A673 (cell line): ENCODE measurements at regions not wholly inside any gene's neighbourhood (a gene's known extent, or its start where the extent isn't known, plus 50 kb on each side); places are given as distances from the start of the nearest gene placed in this dataset.

ENCODE experiments used
- BruUV-seq: library from RNA; stranded (reverse); fragments of 400-500 nt; replicated peaks from 2 replicates; lab custom pipeline; 2021; lab: Mats Ljungman, UMichigan
- CTCF ChIA-PET: fragments of 300-600 bp; sonication (Branson Sonifier 250); formaldehyde crosslinking; loops from one replicate; lab custom pipeline; 2022; ENCODE audit warnings: antibody characterized with exemption; lab: Charles Lee
- POLR2A ChIA-PET: fragments of 300-600 bp; sonication (Branson Sonifier 250); formaldehyde crosslinking; loops from one replicate; lab custom pipeline; 2022; ENCODE audit warnings: antibody characterized with exemption; ENCODE audit not compliant: low non-redundant PET; lab: Charles Lee
- DNase-seq: peaks from one replicate; pipeline ENCODE4 v3.0.0-alpha.2; 2015; ENCODE audit warnings: low spot score
- H3K27ac ChIP-seq: fragments of 200-600 bp; sonication (generic); 2 replicates; pipeline ENCODE4 v1.5.1; 2016; ENCODE audit warnings: mixed run types, low read depth, mild to moderate bottlenecking, mixed read lengths, antibody characterized with exemption, low read length; ENCODE audit not compliant: poor library complexity, severe bottlenecking
- H3K27me3 ChIP-seq: fragments of 200-600 bp; sonication (generic); replicated peaks from 2 replicates; pipeline ENCODE4 v1.6.1; 2017; ENCODE audit warnings: mixed run types, low read depth, mild to moderate bottlenecking, mixed read lengths, antibody characterized with exemption, low read length; ENCODE audit not compliant: insufficient read depth, poor library complexity
- H3K36me3 ChIP-seq: fragments of 200-600 bp; sonication (generic); 2 replicates; pipeline ENCODE4 v1.6.1; 2016; ENCODE audit warnings: mixed run types, mild to moderate bottlenecking, mixed read lengths, antibody characterized with exemption, low read length; ENCODE audit not compliant: insufficient read depth, poor library complexity, severe bottlenecking
- H3K4me1 ChIP-seq: fragments of 200-600 bp; sonication (generic); 2 replicates; pipeline ENCODE4 v1.6.1; 2017; ENCODE audit warnings: mixed run types, mild to moderate bottlenecking, mixed read lengths, antibody characterized with exemption, low read length; ENCODE audit not compliant: insufficient read depth, poor library complexity, severe bottlenecking
- H3K4me3 ChIP-seq: fragments of 200-600 bp; sonication (generic); 2 replicates; pipeline ENCODE4 v1.5.1; 2016; ENCODE audit warnings: low read depth, mixed run types, mild to moderate bottlenecking, mixed read lengths, low read length; ENCODE audit not compliant: poor library complexity, severe bottlenecking
- H3K9me3 ChIP-seq: fragments of 200-600 bp; sonication (generic); 2 replicates; pipeline ENCODE4 v1.6.1; 2016; ENCODE audit warnings: mixed run types, low read depth, mild to moderate bottlenecking, mixed read lengths, antibody characterized with exemption, low read length; ENCODE audit not compliant: poor library complexity, severe bottlenecking
- EZH2 ChIP-seq: fragments of 200-600 bp; sonication (generic); IDR thresholded peaks from 2 replicates; pipeline ENCODE4 v1.6.1; 2017; ENCODE audit warnings: borderline replicate concordance, low read depth, mild to moderate bottlenecking, mixed read lengths, antibody characterized with exemption, low read length; ENCODE audit not compliant: poor library complexity, severe bottlenecking
- intact Hi-C: fragments of 100-400 bp; cut with micrococcal nuclease; formaldehyde crosslinking; loops from one replicate; pipeline ENCODE4 v1.10.0; 2022; ENCODE audit not compliant: unreplicated experiment
- TF ChIP-seq, protein P1 (sequence below): fragments of 300-800, 200-600 bp; sonication (generic); conservative IDR thresholded peaks from 2 replicates; pipeline ENCODE4 v1.5.1; 2017; ENCODE audit warnings: low read depth, mild to moderate bottlenecking, antibody characterized with exemption, low read length, moderate library complexity, mixed read lengths

DNA sequence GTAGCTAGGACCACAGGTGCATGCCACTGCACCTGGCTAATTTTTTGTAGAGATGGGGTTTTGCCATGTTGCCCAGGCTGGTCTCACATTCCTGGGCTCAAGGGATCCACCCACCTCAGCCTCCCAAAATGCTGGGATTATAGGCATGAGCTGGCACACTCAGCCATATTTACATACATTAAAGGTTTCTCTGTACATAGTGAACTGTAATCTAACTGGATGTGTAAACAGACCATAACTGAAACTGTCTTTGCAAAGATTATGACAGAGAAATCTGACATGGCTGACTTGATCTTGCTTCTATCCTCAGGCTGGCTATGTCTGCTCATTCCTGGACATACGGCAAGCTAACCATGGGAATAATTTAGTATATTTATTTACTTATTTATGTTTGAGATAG, 139.2 kb upstream of the XPO1 start:
- no peak overlapping the region for H3K4me3 ChIP-seq
- H3K4me1 ChIP-seq = no peaks in the 10 kb centered on the region
- BruUV-seq = no TSS peak
- H3K27me3 ChIP-seq = no peaks in the 10 kb centered on the region
- no peak overlapping the region for H3K27ac ChIP-seq
- H3K36me3 ChIP-seq = no peaks in the 10 kb centered on the region
- POLR2A ChIA-PET = no interaction called here
- no peak for DNase-seq
- peaks cover 15% of the 10 kb centered on the region for H3K9me3 ChIP-seq
- intact Hi-C loops = no loop called here
- TF ChIP-seq EZH2 = no peak
- TF ChIP-seq, protein P1, sequence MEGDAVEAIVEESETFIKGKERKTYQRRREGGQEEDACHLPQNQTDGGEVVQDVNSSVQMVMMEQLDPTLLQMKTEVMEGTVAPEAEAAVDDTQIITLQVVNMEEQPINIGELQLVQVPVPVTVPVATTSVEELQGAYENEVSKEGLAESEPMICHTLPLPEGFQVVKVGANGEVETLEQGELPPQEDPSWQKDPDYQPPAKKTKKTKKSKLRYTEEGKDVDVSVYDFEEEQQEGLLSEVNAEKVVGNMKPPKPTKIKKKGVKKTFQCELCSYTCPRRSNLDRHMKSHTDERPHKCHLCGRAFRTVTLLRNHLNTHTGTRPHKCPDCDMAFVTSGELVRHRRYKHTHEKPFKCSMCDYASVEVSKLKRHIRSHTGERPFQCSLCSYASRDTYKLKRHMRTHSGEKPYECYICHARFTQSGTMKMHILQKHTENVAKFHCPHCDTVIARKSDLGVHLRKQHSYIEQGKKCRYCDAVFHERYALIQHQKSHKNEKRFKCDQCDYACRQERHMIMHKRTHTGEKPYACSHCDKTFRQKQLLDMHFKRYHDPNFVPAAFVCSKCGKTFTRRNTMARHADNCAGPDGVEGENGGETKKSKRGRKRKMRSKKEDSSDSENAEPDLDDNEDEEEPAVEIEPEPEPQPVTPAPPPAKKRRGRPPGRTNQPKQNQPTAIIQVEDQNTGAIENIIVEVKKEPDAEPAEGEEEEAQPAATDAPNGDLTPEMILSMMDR = no peak
- CTCF ChIA-PET = no interaction called here

DNA sequence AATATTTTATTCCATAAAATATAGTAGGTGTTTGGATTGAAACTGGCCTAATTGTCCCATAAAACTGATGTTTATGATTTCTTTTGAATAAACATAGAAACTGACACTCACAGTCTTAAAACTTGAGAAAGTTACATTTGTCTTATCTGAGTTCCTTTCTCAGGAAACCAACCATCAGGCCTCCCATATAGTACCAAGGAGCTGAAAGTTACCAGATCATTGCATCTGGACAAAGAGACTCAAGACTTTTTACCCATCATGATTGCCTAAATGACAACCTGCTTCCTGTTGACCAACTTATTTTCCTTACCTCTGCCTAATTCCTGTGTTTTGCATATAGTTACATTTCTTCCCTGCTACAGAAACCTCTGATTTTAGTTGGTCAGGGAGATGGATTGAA, 137.0 kb upstream of the XPO1 start:
- Histone ChIP-seq H3K4me3 (no peak overlapping the region), H3K9me3 (peaks cover 15% of the 10 kb centered on the region), H3K36me3 (no peaks in the 10 kb centered on the region), H3K4me1 (no peaks in the 10 kb centered on the region), H3K27me3 (no peaks in the 10 kb centered on the region), H3K27ac (no peak overlapping the region)
- no peak for DNase-seq
- intact Hi-C loops = no loop called here
- TF ChIP-seq, protein P1 = no peak
- TF ChIP-seq EZH2 = no peak
- CTCF ChIA-PET = no interaction called here
- POLR2A ChIA-PET = no interaction called here
- no TSS peak for BruUV-seq

DNA sequence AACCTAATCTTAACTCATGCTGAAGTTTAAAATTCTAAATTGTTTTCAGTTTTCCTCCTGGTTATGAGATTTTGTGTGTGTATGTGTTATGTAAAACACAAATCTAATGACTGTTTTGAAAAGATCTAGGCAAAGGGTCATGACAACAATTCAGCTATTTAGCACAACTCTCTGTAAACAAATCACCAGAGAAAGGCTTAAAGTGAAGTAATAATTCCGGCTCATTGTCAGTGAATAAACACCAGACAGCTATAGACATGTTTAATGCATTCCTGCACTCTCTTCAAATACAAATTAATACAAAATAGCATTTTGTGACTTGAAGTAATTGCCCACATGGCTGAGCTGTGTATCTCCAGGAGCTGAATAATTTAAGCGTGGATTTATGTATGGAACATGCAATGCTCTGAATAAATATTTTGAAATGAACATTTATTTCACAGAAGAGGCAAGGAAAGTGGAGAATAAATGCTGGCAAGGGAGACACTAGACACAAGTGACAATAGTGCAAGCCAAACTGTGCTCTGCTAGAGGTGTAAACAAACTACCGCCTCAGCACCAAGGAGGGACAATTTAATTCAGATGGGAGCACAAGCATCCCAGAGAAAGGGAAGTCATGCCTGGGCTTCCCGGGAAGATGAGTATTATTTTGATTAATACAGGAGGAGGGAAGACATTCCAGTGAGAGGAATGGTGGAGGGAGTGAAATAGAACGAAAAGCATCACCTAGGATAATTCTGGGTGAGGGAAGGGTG, 133.6 kb upstream of the XPO1 start:
- Histone ChIP-seq H3K4me1 (no peaks in the 10 kb centered on the region), H3K27ac (no peak overlapping the region), H3K9me3 (peaks cover 15% of the 10 kb centered on the region), H3K36me3 (no peaks in the 10 kb centered on the region), H3K4me3 (no peak overlapping the region), H3K27me3 (no peaks in the 10 kb centered on the region)
- no peak for DNase-seq
- TF ChIP-seq, protein P1 = no peak
- no peak for TF ChIP-seq EZH2
- BruUV-seq = no TSS peak
- ChIA-PET CTCF (no interaction called here), POLR2A (no interaction called here)
- intact Hi-C loops = no loop called here
